Neural cell (in vitro differentiated cells): ENCODE measurements at regions not wholly inside any gene's neighbourhood (a gene's known extent, or its start where the extent isn't known, plus 50 kb on each side); places are given as distances from the start of the nearest gene placed in this dataset.

Source experiments
- H2AFZ ChIP-seq: fragments of 200-600, 300-800 bp; sonication (generic), shearing (Covaris generic); 2 replicates; pipeline ENCODE4 v1.6.0; 2014; ENCODE audit warnings: low read depth, mild to moderate bottlenecking, antibody characterized with exemption, low read length, moderate library complexity
- H3F3A ChIP-seq: fragments of 200-600 bp; shearing (Covaris generic); 2 replicates; pipeline ENCODE4 v1.6.1; 2016; ENCODE audit warnings: mild to moderate bottlenecking, moderate library complexity, mixed read lengths, antibody characterized with exemption, low read length; ENCODE audit not compliant: insufficient read depth, poor library complexity, severe bottlenecking
- H3K27ac ChIP-seq: fragments of 200-600, 300-800 bp; sonication (generic), shearing (Covaris generic); 2 replicates; pipeline ENCODE4 v1.5.1; 2014; ENCODE audit warnings: mild to moderate bottlenecking, low read length, moderate library complexity
- H3K27me3 ChIP-seq: fragments of 300-800, 200-600 bp; sonication (generic), shearing (Covaris generic); 2 replicates; pipeline ENCODE4 v1.6.0; 2014; ENCODE audit warnings: mild to moderate bottlenecking, low read depth, low read length, moderate library complexity; ENCODE audit not compliant: insufficient read depth
- H3K36me3 ChIP-seq: fragments of 300-800, 200-600 bp; sonication (generic), shearing (Covaris generic); 2 replicates; pipeline ENCODE4 v1.5.1; 2014; ENCODE audit warnings: mild to moderate bottlenecking, antibody characterized with exemption, low read length, moderate library complexity; ENCODE audit not compliant: insufficient read depth
- H3K4me2 ChIP-seq: fragments of 300-800, 200-600 bp; sonication (generic), shearing (Covaris generic); 2 replicates; pipeline ENCODE4 v1.6.0; 2014; ENCODE audit warnings: mild to moderate bottlenecking, low read length
- H3K4me3 ChIP-seq: fragments of 300-800, 200-600 bp; sonication (generic), shearing (Covaris generic); 2 replicates; pipeline ENCODE4 v1.5.1; 2014; ENCODE audit warnings: mild to moderate bottlenecking, low read length, moderate library complexity
- H3K79me2 ChIP-seq: fragments of 200-600 bp; shearing (Covaris generic); replicated peaks from 2 replicates; pipeline ENCODE4 v1.6.0; 2014; ENCODE audit warnings: mild to moderate bottlenecking, low read length, moderate library complexity; ENCODE audit not compliant: insufficient read depth
- H3K9ac ChIP-seq: fragments of 300-800, 200-600 bp; sonication (generic), shearing (Covaris generic); 2 replicates; pipeline ENCODE4 v1.6.1; 2016; ENCODE audit warnings: mild to moderate bottlenecking, low read length, mixed read lengths
- H3K9me2 ChIP-seq: fragments of 200-600 bp; shearing (Covaris generic); 2 replicates; pipeline ENCODE4 v1.6.1; 2016; ENCODE audit warnings: mild to moderate bottlenecking, low read length, mixed read lengths; ENCODE audit not compliant: insufficient read depth
- H3K9me3 ChIP-seq: fragments of 200-600, 300-800 bp; sonication (generic), shearing (Covaris generic); 2 replicates; pipeline ENCODE4 v1.6.1; 2016; ENCODE audit warnings: mild to moderate bottlenecking, mixed run types, low read length, moderate library complexity, mixed read lengths
- H4K20me1 ChIP-seq: fragments of 200-600 bp; shearing (Covaris generic); 2 replicates; pipeline ENCODE4 v1.6.1; 2016; ENCODE audit warnings: mild to moderate bottlenecking, mixed run types; ENCODE audit not compliant: insufficient read depth
- CTCF ChIP-seq: fragments of 450-650 bp; IDR thresholded peaks from 2 replicates; pipeline ENCODE4 v1.5.1; 2014; ENCODE audit warnings: antibody characterized with exemption, mild to moderate bottlenecking, moderate library complexity; ENCODE audit not compliant: poor library complexity, severe bottlenecking
- EP300 ChIP-seq: fragments of 450-650 bp; conservative IDR thresholded peaks from 2 replicates; pipeline ENCODE4 v1.6.1; 2014; ENCODE audit warnings: antibody characterized with exemption, mild to moderate bottlenecking, moderate library complexity; ENCODE audit not compliant: poor library complexity, severe bottlenecking
- EZH2 ChIP-seq: fragments of 200-600, 300-800 bp; shearing (Covaris generic), sonication (generic); IDR thresholded peaks from 2 replicates; pipeline ENCODE4 v1.6.1; 2014; ENCODE audit warnings: antibody characterized with exemption, low read length, borderline replicate concordance, mild to moderate bottlenecking; ENCODE audit not compliant: insufficient read depth, poor library complexity, severe bottlenecking
- MXI1 ChIP-seq: fragments of 450-650 bp; conservative IDR thresholded peaks from 2 replicates; pipeline ENCODE4 v1.6.1; 2014; ENCODE audit warnings: antibody characterized with exemption, mild to moderate bottlenecking; ENCODE audit not compliant: poor library complexity, severe bottlenecking
- POLR2AphosphoS5 ChIP-seq: IDR thresholded peaks from 2 replicates; pipeline ENCODE4 v1.6.1; 2012
- RAD21 ChIP-seq: fragments of 450-650 bp; conservative IDR thresholded peaks from 2 replicates; pipeline ENCODE4 v1.6.1; 2014; ENCODE audit warnings: antibody characterized with exemption, mild to moderate bottlenecking, moderate library complexity
- REST ChIP-seq: IDR thresholded peaks from 2 replicates; pipeline ENCODE4 v1.6.1; 2012; ENCODE audit warnings: borderline replicate concordance
- SMC3 ChIP-seq: fragments of 450-650 bp; conservative IDR thresholded peaks from 2 replicates; pipeline ENCODE4 v1.6.1; 2014; ENCODE audit warnings: antibody characterized with exemption, mild to moderate bottlenecking, moderate library complexity; ENCODE audit not compliant: poor library complexity
- TAF1 ChIP-seq: IDR thresholded peaks from 2 replicates; pipeline ENCODE4 v1.6.1; 2012; ENCODE audit warnings: low read depth

- Histone ChIP-seq H3K9me3 (no peaks in the 10 kb centered on the region), H3K4me2 (no peak overlapping the region), H2AFZ (no peak overlapping the region), H4K20me1 (no peaks in the 10 kb centered on the region), H3K27ac (no peak overlapping the region), H3K36me3 (no peaks in the 10 kb centered on the region), H3K9me2 (no peaks in the 10 kb centered on the region), H3K79me2 (no peaks in the 10 kb centered on the region), H3K27me3 (no peaks in the 10 kb centered on the region), H3K4me3 (no peak overlapping the region), H3K9ac (no peak overlapping the region), H3F3A (no peaks in the 10 kb centered on the region)
- TF ChIP-seq EZH2, result no peak
- no peak for TF ChIP-seq EP300
- TF ChIP-seq CTCF, result no peak
- TF ChIP-seq TAF1, result no peak
- no peak for TF ChIP-seq POLR2AphosphoS5
- TF ChIP-seq REST, result no peak
- no peak for TF ChIP-seq RAD21
- no peak for TF ChIP-seq SMC3
- no peak for TF ChIP-seq MXI1
Observed at GRCh38 chr18:42192251-42193248, 237.5 kb downstream of the PIK3C3 start.

- Histone ChIP-seq H3K9me2 (peaks cover 4% of the 10 kb centered on the region), H3F3A (no peaks in the 10 kb centered on the region), H3K79me2 (no peaks in the 10 kb centered on the region), H3K36me3 (no peaks in the 10 kb centered on the region), H3K4me2 (no peak overlapping the region), H3K4me3 (no peak overlapping the region), H3K27me3 (no peaks in the 10 kb centered on the region), H3K9ac (no peak overlapping the region), H2AFZ (no peak overlapping the region), H3K9me3 (no peaks in the 10 kb centered on the region), H4K20me1 (no peaks in the 10 kb centered on the region), H3K27ac (no peak overlapping the region)
- no peak for TF ChIP-seq CTCF
- TF ChIP-seq MXI1, result no peak
- no peak for TF ChIP-seq EP300
- no peak for TF ChIP-seq SMC3
- no peak for TF ChIP-seq EZH2
- TF ChIP-seq RAD21, result no peak
- TF ChIP-seq TAF1, result no peak
- TF ChIP-seq POLR2AphosphoS5, result no peak
- TF ChIP-seq REST, result no peak
Observed at GRCh38 chr18:42196651-42197050, 241.6 kb downstream of the PIK3C3 start.
